ENCODE measurements at regions not wholly inside any gene's neighbourhood (a gene's known extent, or its start where the extent isn't known, plus 50 kb on each side); places are given as distances from the start of the nearest gene placed in this dataset.

DNA sequence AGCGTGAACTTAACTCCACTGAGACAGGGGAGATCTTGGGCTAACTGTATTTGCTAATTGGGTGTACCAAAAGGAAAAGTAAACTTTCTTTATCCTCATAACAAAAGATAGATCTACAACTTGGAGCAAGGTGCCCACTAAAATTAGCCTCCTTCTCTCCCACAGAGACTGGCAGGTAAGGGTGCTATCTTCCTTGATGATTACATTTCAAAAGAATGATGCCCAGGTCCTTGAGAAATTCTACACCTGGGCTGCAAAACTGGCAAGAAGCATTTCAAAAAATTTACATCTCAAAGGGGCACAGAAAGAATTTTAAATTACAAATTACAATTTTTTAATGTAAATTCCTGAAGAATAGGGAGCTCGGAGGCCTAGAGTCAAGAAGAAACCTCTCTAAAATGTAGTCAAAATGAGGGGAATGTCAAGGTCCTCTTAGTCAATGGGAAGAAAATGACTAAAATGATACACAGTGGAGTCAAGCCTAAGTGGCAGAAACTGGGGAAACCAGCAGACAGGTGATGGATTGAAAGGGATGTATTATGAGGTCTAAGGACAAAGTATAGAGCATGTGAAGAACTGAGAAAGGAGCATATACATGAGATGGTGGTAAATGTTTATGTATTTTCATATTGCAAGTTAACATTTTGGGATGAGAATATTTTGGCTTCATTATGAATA is 348.3 kb upstream of the TUSC1 start:
- Histone ChIP-seq H3K4me2 (ENCODE audit: low read depth, low read length, poor library complexity, severe bottlenecking) (no peak overlapping the region), H3K9ac (ENCODE audit: low read depth, low read length, poor library complexity, severe bottlenecking) (no peak overlapping the region), H3K27me3 (ENCODE audit: insufficient read depth, low read length, poor library complexity, severe bottlenecking) (no peaks in the 10 kb centered on the region), H3K9me2 (replicated peaks; ENCODE audit: low read depth, low read length) (no peaks in the 10 kb centered on the region), H3K36me3 (ENCODE audit: insufficient read depth, low read length) (no peaks in the 10 kb centered on the region), H3K4me3 (ENCODE audit: low read length, poor library complexity, severe bottlenecking) (no peak overlapping the region), H3K79me2 (ENCODE audit: insufficient read depth, low read length) (no peaks in the 10 kb centered on the region), H3K9me3 (ENCODE audit: insufficient read depth, low read depth, low read length) (no peaks in the 10 kb centered on the region), H4K20me1 (ENCODE audit: insufficient read depth, low read length, poor library complexity, severe bottlenecking) (no peaks in the 10 kb centered on the region), H3K4me1 (ENCODE audit: insufficient read depth, low read length, poor library complexity, severe bottlenecking) (no peaks in the 10 kb centered on the region), H3F3A (ENCODE audit: low read depth) (no peaks in the 10 kb centered on the region), H2AFZ (ENCODE audit: low read length) (no peak overlapping the region)
- TF ChIP-seq EZH2phosphoT487 (IDR thresholded peaks at IDR 0.05; ENCODE audit: borderline replicate concordance) = no peak
- TF ChIP-seq, protein P1, sequence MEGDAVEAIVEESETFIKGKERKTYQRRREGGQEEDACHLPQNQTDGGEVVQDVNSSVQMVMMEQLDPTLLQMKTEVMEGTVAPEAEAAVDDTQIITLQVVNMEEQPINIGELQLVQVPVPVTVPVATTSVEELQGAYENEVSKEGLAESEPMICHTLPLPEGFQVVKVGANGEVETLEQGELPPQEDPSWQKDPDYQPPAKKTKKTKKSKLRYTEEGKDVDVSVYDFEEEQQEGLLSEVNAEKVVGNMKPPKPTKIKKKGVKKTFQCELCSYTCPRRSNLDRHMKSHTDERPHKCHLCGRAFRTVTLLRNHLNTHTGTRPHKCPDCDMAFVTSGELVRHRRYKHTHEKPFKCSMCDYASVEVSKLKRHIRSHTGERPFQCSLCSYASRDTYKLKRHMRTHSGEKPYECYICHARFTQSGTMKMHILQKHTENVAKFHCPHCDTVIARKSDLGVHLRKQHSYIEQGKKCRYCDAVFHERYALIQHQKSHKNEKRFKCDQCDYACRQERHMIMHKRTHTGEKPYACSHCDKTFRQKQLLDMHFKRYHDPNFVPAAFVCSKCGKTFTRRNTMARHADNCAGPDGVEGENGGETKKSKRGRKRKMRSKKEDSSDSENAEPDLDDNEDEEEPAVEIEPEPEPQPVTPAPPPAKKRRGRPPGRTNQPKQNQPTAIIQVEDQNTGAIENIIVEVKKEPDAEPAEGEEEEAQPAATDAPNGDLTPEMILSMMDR (conservative IDR thresholded peaks at IDR 0.05; ENCODE audit: low read length) = no peak

DNA sequence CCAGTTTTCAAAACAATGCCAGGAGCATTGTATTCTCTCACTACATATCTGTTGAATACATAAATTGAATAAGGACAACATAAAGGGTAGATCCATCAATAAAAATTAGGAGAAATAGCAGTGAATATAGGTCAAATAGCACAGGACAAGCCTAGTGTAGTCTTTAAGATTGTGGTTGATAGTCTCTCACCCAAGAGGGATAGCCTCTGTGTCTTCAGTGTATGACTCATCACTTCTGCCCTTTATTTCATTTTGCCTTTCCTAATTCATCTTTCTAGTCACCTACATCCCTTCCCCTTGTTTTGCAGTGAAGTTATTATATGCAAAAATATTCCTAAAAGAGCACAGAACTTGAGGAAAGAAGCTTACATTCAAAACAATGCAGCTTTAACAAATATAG is 335.0 kb upstream of the TUSC1 start:
- H3K27me3 ChIP-seq (ENCODE audit: insufficient read depth, low read length, poor library complexity, severe bottlenecking) = no peaks in the 10 kb centered on the region
- H2AFZ ChIP-seq (ENCODE audit: low read length) = no peak overlapping the region
- H3K4me3 ChIP-seq (ENCODE audit: low read length, poor library complexity, severe bottlenecking) = no peak overlapping the region
- H3K4me1 ChIP-seq (ENCODE audit: insufficient read depth, low read length, poor library complexity, severe bottlenecking) = no peaks in the 10 kb centered on the region
- H3K9me2 ChIP-seq (replicated peaks; ENCODE audit: low read depth, low read length) = peaks cover 6% of the 10 kb centered on the region; the same call in 1 of the 2 replicates
- no peaks in the 10 kb centered on the region for H3F3A ChIP-seq (ENCODE audit: low read depth)
- no peak overlapping the region for H3K4me2 ChIP-seq (ENCODE audit: low read depth, low read length, poor library complexity, severe bottlenecking)
- no peaks in the 10 kb centered on the region for H3K79me2 ChIP-seq (ENCODE audit: insufficient read depth, low read length)
- H3K9ac ChIP-seq (ENCODE audit: low read depth, low read length, poor library complexity, severe bottlenecking) = no peak overlapping the region
- no peak for TF ChIP-seq EZH2phosphoT487 (IDR thresholded peaks at IDR 0.05; ENCODE audit: borderline replicate concordance)
- TF ChIP-seq, protein P1 (conservative IDR thresholded peaks at IDR 0.05; ENCODE audit: low read length) = no peak
- no peaks in the 10 kb centered on the region for H3K36me3 ChIP-seq (ENCODE audit: insufficient read depth, low read length)
- no peaks in the 10 kb centered on the region for H3K9me3 ChIP-seq (ENCODE audit: insufficient read depth, low read depth, low read length)
- H4K20me1 ChIP-seq (ENCODE audit: insufficient read depth, low read length, poor library complexity, severe bottlenecking) = no peaks in the 10 kb centered on the region

DNA sequence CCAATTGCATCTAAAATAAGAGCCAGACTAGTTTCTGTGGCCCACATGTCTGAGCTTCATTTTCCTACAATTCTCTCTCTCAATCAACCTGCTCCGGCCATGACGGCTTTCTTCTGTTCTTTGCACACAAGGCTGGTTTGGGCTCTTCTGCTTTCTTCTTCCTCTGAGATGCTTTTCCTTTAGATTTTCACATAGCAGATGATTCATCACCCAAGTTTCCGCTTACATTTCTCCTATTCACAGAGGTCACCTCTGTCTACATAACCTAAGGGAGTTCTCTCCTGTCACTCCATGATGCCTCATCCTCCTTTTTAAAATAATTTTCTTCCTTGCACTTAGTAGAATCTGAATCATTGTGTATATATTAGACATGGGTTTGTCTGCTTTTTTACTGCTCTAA is 334.6 kb upstream of the TUSC1 start:
- no peak overlapping the region for H3K4me2 ChIP-seq (ENCODE audit: low read depth, low read length, poor library complexity, severe bottlenecking)
- H3K4me1 ChIP-seq (ENCODE audit: insufficient read depth, low read length, poor library complexity, severe bottlenecking) = no peaks in the 10 kb centered on the region
- no peak overlapping the region for H3K4me3 ChIP-seq (ENCODE audit: low read length, poor library complexity, severe bottlenecking)
- no peaks in the 10 kb centered on the region for H3F3A ChIP-seq (ENCODE audit: low read depth)
- H3K79me2 ChIP-seq (ENCODE audit: insufficient read depth, low read length) = no peaks in the 10 kb centered on the region
- peaks cover 6% of the 10 kb centered on the region; the same call in 1 of the 2 replicates for H3K9me2 ChIP-seq (replicated peaks; ENCODE audit: low read depth, low read length)
- H3K36me3 ChIP-seq (ENCODE audit: insufficient read depth, low read length) = no peaks in the 10 kb centered on the region
- no peaks in the 10 kb centered on the region for H4K20me1 ChIP-seq (ENCODE audit: insufficient read depth, low read length, poor library complexity, severe bottlenecking)
- H2AFZ ChIP-seq (ENCODE audit: low read length) = no peak overlapping the region
- no peak overlapping the region for H3K9ac ChIP-seq (ENCODE audit: low read depth, low read length, poor library complexity, severe bottlenecking)
- no peaks in the 10 kb centered on the region for H3K9me3 ChIP-seq (ENCODE audit: insufficient read depth, low read depth, low read length)
- H3K27me3 ChIP-seq (ENCODE audit: insufficient read depth, low read length, poor library complexity, severe bottlenecking) = no peaks in the 10 kb centered on the region
- no peak for TF ChIP-seq EZH2phosphoT487 (IDR thresholded peaks at IDR 0.05; ENCODE audit: borderline replicate concordance)
- TF ChIP-seq, protein P1 (conservative IDR thresholded peaks at IDR 0.05; ENCODE audit: low read length) = no peak
